Astrocyte of the spinal cord (primary cell): ENCODE measurements at regions not wholly inside any gene's neighbourhood (a gene's known extent, or its start where the extent isn't known, plus 50 kb on each side); places are given as distances from the start of the nearest gene placed in this dataset.
"Not testable (repeated sequence)": the region's sequence is repeated elsewhere in the genome, so short reads cannot be mapped to it uniquely, and the experiment has no call there.

Source experiments
- DNase-seq: peaks from one replicate; pipeline ENCODE4 v3.0.0; 2011; ENCODE audit warnings: low read depth, low spot score
- H3K4me3 ChIP-seq: 2 replicates; pipeline ENCODE4 v1.5.1; 2011; ENCODE audit warnings: low read depth, mild to moderate bottlenecking, low read length, moderate library complexity
- CTCF ChIP-seq: IDR thresholded peaks from 2 replicates; pipeline ENCODE4 v1.5.1; 2012; ENCODE audit warnings: low read depth, mild to moderate bottlenecking, low read length, inconsistent platforms
- in situ Hi-C: cut with HindIII; loops from 2 replicates; pipeline ENCODE4 v1.10.0; 2017; ENCODE audit warnings: low sequenced_read_pairs

- TF ChIP-seq CTCF: no peak
- in situ Hi-C loops: no loop called here
- H3K4me3 ChIP-seq: no peak overlapping the region
- DNase-seq: peak; percentile 10
Measured at GRCh38 chr11:39641751-39642150, 1817.7 kb downstream of the LRRC4C start.

- TF ChIP-seq CTCF: no peak
- in situ Hi-C loops: no loop called here
- no peak for DNase-seq
- no peak overlapping the region for H3K4me3 ChIP-seq
Measured at GRCh38 chr11:39630365-39630764, 1829.1 kb downstream of the LRRC4C start.

- in situ Hi-C loops: no loop called here
Measured at GRCh38 chr11:39628311-39628710, 1831.1 kb downstream of the LRRC4C start.

GRCh38 chr11:39620309-39620708, 1839.1 kb downstream of the LRRC4C start:
- in situ Hi-C loops, H3K4me3 ChIP-seq, DNase-seq: not testable (repeated sequence)

More at GRCh38 chr11:39628311-39628710, 1831.1 kb downstream of the LRRC4C start:
- TF ChIP-seq CTCF: no peak
- no peak for DNase-seq
- H3K4me3 ChIP-seq: no peak overlapping the region

GRCh38 chr11:39617971-39618370, 1841.5 kb downstream of the LRRC4C start:
- no peak for TF ChIP-seq CTCF
- no peak for DNase-seq
- in situ Hi-C loops: no loop called here
- H3K4me3 ChIP-seq: no peak overlapping the region

- in situ Hi-C loops: no loop called here
- no peak for TF ChIP-seq CTCF
- no peak for DNase-seq
- no peak overlapping the region for H3K4me3 ChIP-seq
Measured at GRCh38 chr11:39589391-39589790, 1870.1 kb downstream of the LRRC4C start.

- in situ Hi-C loops: no loop called here
- H3K4me3 ChIP-seq: no peak overlapping the region
- no peak for TF ChIP-seq CTCF
- DNase-seq: no peak
Measured at GRCh38 chr11:39586036-39586435, 1873.4 kb downstream of the LRRC4C start.
